ENCODE measurements at regions not wholly inside any gene's neighbourhood (a gene's known extent, or its start where the extent isn't known, plus 50 kb on each side); places are given as distances from the start of the nearest gene placed in this dataset.

DNA sequence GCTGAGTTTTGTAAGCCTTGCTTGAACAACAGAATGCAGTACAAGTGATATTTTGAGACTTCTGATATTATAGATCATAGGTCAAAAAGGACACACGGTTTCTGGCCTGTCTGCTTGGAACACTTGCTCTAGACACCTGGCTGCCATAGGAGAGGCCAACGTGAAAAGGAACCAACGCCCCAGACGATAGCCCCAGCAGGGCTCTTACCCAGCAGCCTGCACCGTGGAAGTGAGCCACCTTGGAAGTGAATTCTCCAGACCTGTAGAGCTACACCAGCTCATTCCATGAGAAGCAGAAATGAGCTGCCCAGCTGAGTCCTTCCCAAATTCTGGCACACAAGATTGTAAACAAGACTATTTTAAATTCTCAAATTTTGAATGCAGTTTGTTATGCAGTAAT is 323.1 kb downstream of the FBXO8 start:
- intact Hi-C loops (cut with DNase I): no loop called here
- H3K4me3 ChIP-seq: no peak overlapping the region

DNA sequence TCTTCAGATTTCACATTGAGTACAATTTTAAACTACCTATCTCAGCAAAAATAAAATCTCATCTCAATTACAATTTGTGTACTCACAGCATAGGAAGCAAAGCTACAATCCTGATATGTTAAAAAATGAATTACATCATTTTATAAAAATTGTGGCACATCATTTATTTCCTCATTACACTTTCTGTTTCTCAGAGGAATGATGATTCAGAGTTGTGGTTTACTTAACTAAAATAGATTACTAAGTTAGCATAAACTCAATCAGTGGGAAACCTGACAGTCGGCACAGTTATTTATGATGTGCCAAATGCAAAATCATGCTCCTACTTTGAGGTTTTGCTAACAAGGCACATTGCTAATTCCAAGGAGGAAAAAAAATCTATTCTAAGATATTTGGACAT is 325.0 kb downstream of the FBXO8 start:
- ATAC-seq (no peak), DNase-seq (no peak)
- Histone ChIP-seq H3K27me3 (no peaks in the 10 kb centered on the region), H3K27ac (no peak overlapping the region), H3K9me3 (no peaks in the 10 kb centered on the region), H3K4me1 (no peaks in the 10 kb centered on the region), H3K36me3 (replicated peaks in 1 of 2; ENCODE audit: insufficient read depth in 1 of 2, low read depth in 2 of 2) (no peaks in the 10 kb centered on the region), H3K4me3 (no peak overlapping the region)
- intact Hi-C loops (cut with DNase I): no loop called here
- no peak for TF ChIP-seq POLR2A (IDR thresholded peaks at IDR 0.05)
- TF ChIP-seq, protein P1, sequence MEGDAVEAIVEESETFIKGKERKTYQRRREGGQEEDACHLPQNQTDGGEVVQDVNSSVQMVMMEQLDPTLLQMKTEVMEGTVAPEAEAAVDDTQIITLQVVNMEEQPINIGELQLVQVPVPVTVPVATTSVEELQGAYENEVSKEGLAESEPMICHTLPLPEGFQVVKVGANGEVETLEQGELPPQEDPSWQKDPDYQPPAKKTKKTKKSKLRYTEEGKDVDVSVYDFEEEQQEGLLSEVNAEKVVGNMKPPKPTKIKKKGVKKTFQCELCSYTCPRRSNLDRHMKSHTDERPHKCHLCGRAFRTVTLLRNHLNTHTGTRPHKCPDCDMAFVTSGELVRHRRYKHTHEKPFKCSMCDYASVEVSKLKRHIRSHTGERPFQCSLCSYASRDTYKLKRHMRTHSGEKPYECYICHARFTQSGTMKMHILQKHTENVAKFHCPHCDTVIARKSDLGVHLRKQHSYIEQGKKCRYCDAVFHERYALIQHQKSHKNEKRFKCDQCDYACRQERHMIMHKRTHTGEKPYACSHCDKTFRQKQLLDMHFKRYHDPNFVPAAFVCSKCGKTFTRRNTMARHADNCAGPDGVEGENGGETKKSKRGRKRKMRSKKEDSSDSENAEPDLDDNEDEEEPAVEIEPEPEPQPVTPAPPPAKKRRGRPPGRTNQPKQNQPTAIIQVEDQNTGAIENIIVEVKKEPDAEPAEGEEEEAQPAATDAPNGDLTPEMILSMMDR (IDR thresholded peaks at IDR 0.05): no peak
- WGBS, 2 donors: 13 to 34% methylated on average over 1 of the region's 1 CpG

More for the DNA sequence above, 323.1 kb downstream of the FBXO8 start:
- no peaks in the 10 kb centered on the region for H3K27me3 ChIP-seq
- H3K4me1 ChIP-seq: no peaks in the 10 kb centered on the region
- no peak for TF ChIP-seq POLR2A (IDR thresholded peaks at IDR 0.05)
- TF ChIP-seq, protein P1 (IDR thresholded peaks at IDR 0.05): no peak
- 53 to 71% methylated on average over 5 of the region's 5 CpGs for WGBS, 2 donors
- DNase-seq: no peak
- H3K36me3 ChIP-seq (replicated peaks in 1 of 2; ENCODE audit: insufficient read depth in 1 of 2, low read depth in 2 of 2): no peaks in the 10 kb centered on the region
- ATAC-seq: no peak
- no peaks in the 10 kb centered on the region for H3K9me3 ChIP-seq
- no peak overlapping the region for H3K27ac ChIP-seq

DNA sequence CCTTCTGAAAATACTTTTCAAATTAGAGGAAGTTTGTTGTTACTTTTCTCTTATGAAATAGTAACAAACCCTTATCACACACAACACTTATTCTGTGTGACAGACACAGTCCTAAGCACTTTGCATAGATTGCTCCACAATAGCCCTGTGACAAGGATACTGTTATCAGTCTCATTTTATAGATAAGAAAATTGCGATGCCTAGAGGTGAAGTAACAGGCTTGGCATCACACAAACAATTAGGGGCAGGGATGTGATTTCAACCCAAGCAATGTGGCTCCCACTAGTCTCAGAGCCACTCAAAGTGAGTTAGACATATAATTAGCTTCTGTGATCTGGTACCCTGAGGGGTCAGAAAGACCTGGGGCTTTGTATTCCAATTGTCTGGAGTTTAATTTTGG is 339.9 kb downstream of the FBXO8 start:
- H3K4me3 ChIP-seq: no peak overlapping the region
- no peak for DNase-seq
- no peak overlapping the region for H3K27ac ChIP-seq
- no peaks in the 10 kb centered on the region for H3K9me3 ChIP-seq
- no peaks in the 10 kb centered on the region for H3K27me3 ChIP-seq
- intact Hi-C loops (cut with DNase I): no loop called here
- whole genome bisulfite sequencing, 2 donors: 8 to 24% methylated on average over 1 of the region's 1 CpG
- no peak for ATAC-seq
- no peaks in the 10 kb centered on the region for H3K36me3 ChIP-seq (replicated peaks in 1 of 2; ENCODE audit: insufficient read depth in 1 of 2, low read depth in 2 of 2)
- TF ChIP-seq, protein P1 (IDR thresholded peaks at IDR 0.05): no peak
- TF ChIP-seq POLR2A (IDR thresholded peaks at IDR 0.05): no peak
- no peaks in the 10 kb centered on the region for H3K4me1 ChIP-seq

DNA sequence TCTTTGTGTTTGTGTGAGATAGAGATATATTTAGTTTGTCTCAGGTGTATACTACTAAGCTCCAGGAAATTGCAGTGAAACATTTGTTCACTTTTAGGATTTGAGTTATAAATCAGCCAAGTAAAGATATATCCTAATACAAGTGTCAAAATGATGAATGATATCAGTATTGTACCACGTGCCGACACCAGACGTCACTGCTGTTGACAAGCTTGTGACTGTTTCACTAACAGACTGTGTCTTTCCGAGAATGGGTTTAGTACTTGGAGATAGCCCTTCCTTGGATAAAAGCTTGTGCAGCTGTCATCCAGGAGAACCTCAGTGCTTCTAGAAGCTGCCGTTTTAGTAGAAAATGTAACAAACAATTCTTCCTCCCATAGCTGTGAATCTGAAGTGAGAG is 343.3 kb downstream of the FBXO8 start:
- Histone ChIP-seq H3K9me3 (no peaks in the 10 kb centered on the region), H3K27ac (no peak overlapping the region), H3K27me3 (no peaks in the 10 kb centered on the region), H3K4me3 (no peak overlapping the region), H3K4me1 (no peaks in the 10 kb centered on the region), H3K36me3 (replicated peaks in 1 of 2; ENCODE audit: insufficient read depth in 1 of 2, low read depth in 2 of 2) (no peaks in the 10 kb centered on the region)
- no peak for DNase-seq
- intact Hi-C loops (cut with DNase I): no loop called here
- ATAC-seq: no peak
- 9 to 16% methylated on average over 5 of the region's 5 CpGs for WGBS, 2 donors
- TF ChIP-seq, protein P1 (IDR thresholded peaks at IDR 0.05): no peak
- no peak for TF ChIP-seq POLR2A (IDR thresholded peaks at IDR 0.05)

DNA sequence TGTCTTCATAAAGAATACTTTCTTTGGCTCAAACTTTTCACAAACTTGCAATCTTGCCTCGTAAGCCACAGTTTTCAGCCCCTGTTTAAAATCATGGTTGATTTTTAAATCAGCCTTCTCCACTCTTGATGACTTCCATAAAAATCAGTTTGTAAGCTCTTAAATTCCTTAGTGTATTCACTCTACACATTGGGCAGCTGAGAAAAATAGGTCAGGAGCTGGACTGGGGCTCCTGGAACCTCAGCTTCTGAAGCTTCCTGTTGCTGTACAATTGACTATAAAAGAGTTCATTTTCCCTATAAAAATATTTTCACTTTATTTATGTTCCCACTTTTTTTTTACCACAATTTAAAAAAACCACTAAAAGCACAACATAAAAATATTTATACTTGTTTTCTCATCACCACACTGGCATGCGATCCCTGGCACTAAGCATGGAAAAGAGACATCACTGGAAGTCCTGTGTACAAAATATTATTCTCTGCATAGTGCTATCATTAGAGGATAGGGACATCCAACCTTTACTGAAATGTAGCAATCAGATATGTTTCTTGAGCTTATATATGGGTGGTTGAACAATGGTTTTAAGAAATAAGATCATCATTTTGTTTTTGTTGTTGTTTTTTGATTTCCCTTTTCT is 345.7 kb downstream of the FBXO8 start:
- H3K4me1 ChIP-seq: no peaks in the 10 kb centered on the region
- no peak overlapping the region for H3K4me3 ChIP-seq
- H3K27ac ChIP-seq: no peak overlapping the region
- intact Hi-C loops (cut with DNase I): no loop called here
- no peaks in the 10 kb centered on the region for H3K36me3 ChIP-seq (replicated peaks in 1 of 2; ENCODE audit: insufficient read depth in 1 of 2, low read depth in 2 of 2)
- H3K27me3 ChIP-seq: no peaks in the 10 kb centered on the region
- ATAC-seq (no peak), DNase-seq (no peak)
- H3K9me3 ChIP-seq: no peaks in the 10 kb centered on the region
- 64 to 84% methylated on average over 2 of the region's 2 CpGs for WGBS, 2 donors
- TF ChIP-seq POLR2A (IDR thresholded peaks at IDR 0.05): no peak
- TF ChIP-seq, protein P1 (IDR thresholded peaks at IDR 0.05): no peak

Data from body of pancreas (tissue), 4 donors.